Astrocyte (in vitro differentiated cells and primary cell): ENCODE measurements at regions not wholly inside any gene's neighbourhood (a gene's known extent, or its start where the extent isn't known, plus 50 kb on each side); places are given as distances from the start of the nearest gene placed in this dataset.
"Not testable (repeated sequence)": the region's sequence is repeated elsewhere in the genome, so short reads cannot be mapped to it uniquely, and the experiment has no call there.

Experiments
- DNase-seq: peaks from one replicate; pipeline ENCODE4 v3.0.0-alpha.2; 2010; ENCODE audit warnings: low read depth
- FAIRE-seq: peaks from 2 replicates; lab custom pipeline; 2011; peaks lifted over from hg19 to GRCh38; lab: Jason Lieb, UNC
- H2AFZ ChIP-seq: 2 replicates; pipeline ENCODE4 v1.6.0; 2012; ENCODE audit warnings: low read depth, low read length, inconsistent platforms
- H3K27ac ChIP-seq: 2 replicates; pipeline ENCODE4 v1.5.1; 2011; ENCODE audit warnings: low read depth, low read length, inconsistent platforms
- H3K27me3 ChIP-seq: 2 replicates; pipeline ENCODE4 v1.6.0; 2011; ENCODE audit warnings: low read length, inconsistent platforms; ENCODE audit not compliant: insufficient read depth
- H3K36me3 ChIP-seq: 2 replicates; pipeline ENCODE4 v1.5.1; 2011; ENCODE audit warnings: low read length, inconsistent platforms; ENCODE audit not compliant: insufficient read depth
- H3K4me1 ChIP-seq: 2 replicates; pipeline ENCODE4 v1.5.1; 2011; ENCODE audit warnings: low read length, inconsistent platforms; ENCODE audit not compliant: insufficient read depth
- H3K4me2 ChIP-seq: 2 replicates; pipeline ENCODE4 v1.6.0; 2012; ENCODE audit warnings: low read length, inconsistent platforms
- H3K4me3 ChIP-seq: 2 replicates; pipeline ENCODE4 v1.5.1; 2011; ENCODE audit warnings: low read depth, mild to moderate bottlenecking, low read length, inconsistent platforms; ENCODE audit not compliant: insufficient read depth
- H3K79me2 ChIP-seq: 2 replicates; pipeline ENCODE4 v1.6.0; 2012; ENCODE audit warnings: mild to moderate bottlenecking, low read length, inconsistent platforms; ENCODE audit not compliant: insufficient read depth
- H3K9ac ChIP-seq: 2 replicates; pipeline ENCODE4 v1.6.0; 2012; ENCODE audit warnings: mild to moderate bottlenecking, low read length, inconsistent platforms
- H3K9me3 ChIP-seq: 2 replicates; pipeline ENCODE4 v1.5.1; 2012; ENCODE audit warnings: low read depth, mild to moderate bottlenecking, low read length, inconsistent platforms; ENCODE audit not compliant: insufficient read depth
- H4K20me1 ChIP-seq: 2 replicates; pipeline ENCODE4 v1.6.0; 2012; ENCODE audit warnings: low read length, inconsistent platforms; ENCODE audit not compliant: insufficient read depth
- H3K27ac Mint-ChIP-seq: one replicate; pipeline ENCODE4 v1.8.0; 2021; ENCODE audit warnings: mild to moderate bottlenecking, mixed read lengths; ENCODE audit not compliant: unreplicated experiment
- H3K27me3 Mint-ChIP-seq: one replicate; pipeline ENCODE4 v1.8.0; 2021; ENCODE audit warnings: low read depth, mixed read lengths; ENCODE audit not compliant: unreplicated experiment
- H3K36me3 Mint-ChIP-seq: one replicate; pipeline ENCODE4 v1.8.0; 2021; ENCODE audit warnings: low read depth, mixed read lengths; ENCODE audit not compliant: unreplicated experiment
- H3K4me1 Mint-ChIP-seq: one replicate; pipeline ENCODE4 v1.8.0; 2021; ENCODE audit warnings: low read depth, mixed read lengths; ENCODE audit not compliant: unreplicated experiment
- H3K4me3 Mint-ChIP-seq: one replicate; pipeline ENCODE4 v1.8.0; 2021; ENCODE audit warnings: mild to moderate bottlenecking, moderate library complexity, mixed read lengths; ENCODE audit not compliant: unreplicated experiment
- H3K9me3 Mint-ChIP-seq: one replicate; pipeline ENCODE4 v1.8.0; 2021; ENCODE audit warnings: mild to moderate bottlenecking, mixed read lengths; ENCODE audit not compliant: unreplicated experiment
- EZH2 ChIP-seq: IDR thresholded peaks from 2 replicates; pipeline ENCODE4 v1.6.1; 2012; ENCODE audit warnings: mild to moderate bottlenecking, low read length, inconsistent platforms; ENCODE audit not compliant: insufficient read depth
- TF ChIP-seq, protein P1 (sequence below): IDR thresholded peaks from 2 replicates; pipeline ENCODE4 v1.5.1; 2011; ENCODE audit warnings: low read depth, mild to moderate bottlenecking, inconsistent platforms, low read length, moderate library complexity; ENCODE audit not compliant: insufficient read depth

GRCh38 chr13:100773923-100774663 is 99.5 kb upstream of the TMTC4 start:
- Mint-ChIP-seq H3K36me3 (no peaks in the 10 kb centered on the region), H3K9me3 (peaks cover 4% of the 10 kb centered on the region), H3K4me3 (no peak overlapping the region), H3K27ac (no peak overlapping the region), H3K4me1 (peaks cover 2% of the 10 kb centered on the region), H3K27me3 (no peaks in the 10 kb centered on the region)
- no peak overlapping the region for H3K4me3 ChIP-seq
- no peak overlapping the region for H3K27ac ChIP-seq
- TF ChIP-seq, protein P1, sequence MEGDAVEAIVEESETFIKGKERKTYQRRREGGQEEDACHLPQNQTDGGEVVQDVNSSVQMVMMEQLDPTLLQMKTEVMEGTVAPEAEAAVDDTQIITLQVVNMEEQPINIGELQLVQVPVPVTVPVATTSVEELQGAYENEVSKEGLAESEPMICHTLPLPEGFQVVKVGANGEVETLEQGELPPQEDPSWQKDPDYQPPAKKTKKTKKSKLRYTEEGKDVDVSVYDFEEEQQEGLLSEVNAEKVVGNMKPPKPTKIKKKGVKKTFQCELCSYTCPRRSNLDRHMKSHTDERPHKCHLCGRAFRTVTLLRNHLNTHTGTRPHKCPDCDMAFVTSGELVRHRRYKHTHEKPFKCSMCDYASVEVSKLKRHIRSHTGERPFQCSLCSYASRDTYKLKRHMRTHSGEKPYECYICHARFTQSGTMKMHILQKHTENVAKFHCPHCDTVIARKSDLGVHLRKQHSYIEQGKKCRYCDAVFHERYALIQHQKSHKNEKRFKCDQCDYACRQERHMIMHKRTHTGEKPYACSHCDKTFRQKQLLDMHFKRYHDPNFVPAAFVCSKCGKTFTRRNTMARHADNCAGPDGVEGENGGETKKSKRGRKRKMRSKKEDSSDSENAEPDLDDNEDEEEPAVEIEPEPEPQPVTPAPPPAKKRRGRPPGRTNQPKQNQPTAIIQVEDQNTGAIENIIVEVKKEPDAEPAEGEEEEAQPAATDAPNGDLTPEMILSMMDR, result no peak
- no peak for TF ChIP-seq EZH2
- no peak overlapping the region for H3K4me2 ChIP-seq
- no peaks in the 10 kb centered on the region for H3K9me3 ChIP-seq
- H4K20me1 ChIP-seq, result no peaks in the 10 kb centered on the region
- no peaks in the 10 kb centered on the region for H3K4me1 ChIP-seq
- H3K9ac ChIP-seq, result no peak overlapping the region
- DNase-seq (no peak), FAIRE-seq (no peak)
- H3K79me2 ChIP-seq, result no peaks in the 10 kb centered on the region
- no peak overlapping the region for H2AFZ ChIP-seq
- no peaks in the 10 kb centered on the region for H3K27me3 ChIP-seq
- H3K36me3 ChIP-seq, result no peaks in the 10 kb centered on the region

DNA sequence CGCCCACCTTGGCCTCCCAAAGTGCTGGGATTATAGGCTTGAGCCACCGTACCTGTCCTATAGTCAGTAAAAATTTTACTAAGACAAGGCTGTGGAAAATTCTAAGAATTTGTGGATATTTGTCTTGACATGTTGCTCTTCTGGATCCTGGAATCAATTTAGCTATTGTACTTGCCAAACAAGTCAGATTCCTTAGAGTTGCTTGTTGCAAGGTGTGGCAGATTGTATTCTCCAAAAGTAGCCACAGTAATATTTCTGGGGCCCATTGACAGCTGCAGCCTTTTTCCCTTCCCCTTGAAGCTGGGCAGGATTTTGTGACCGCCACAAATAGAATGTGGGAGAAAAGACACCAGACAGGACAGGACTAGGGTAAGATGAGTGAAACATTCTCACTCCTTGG is 98.8 kb upstream of the TMTC4 start:
- DNase-seq (no peak), FAIRE-seq (no peak)
- TF ChIP-seq, protein P1, result no peak
- TF ChIP-seq EZH2, result no peak
- H2AFZ ChIP-seq, result no peak overlapping the region
- H3K36me3 ChIP-seq, result no peaks in the 10 kb centered on the region
- H3K4me3 Mint-ChIP-seq, result no peak overlapping the region
- no peak overlapping the region for H3K27ac ChIP-seq
- no peaks in the 10 kb centered on the region for H3K27me3 Mint-ChIP-seq
- H3K4me2 ChIP-seq, result no peak overlapping the region
- no peaks in the 10 kb centered on the region for H3K36me3 Mint-ChIP-seq
- H3K9me3 Mint-ChIP-seq, result peaks cover 4% of the 10 kb centered on the region
- no peak overlapping the region for H3K4me3 ChIP-seq
- H3K4me1 Mint-ChIP-seq, result peaks cover 2% of the 10 kb centered on the region
- no peaks in the 10 kb centered on the region for H3K79me2 ChIP-seq
- H3K9ac ChIP-seq, result no peak overlapping the region
- no peaks in the 10 kb centered on the region for H4K20me1 ChIP-seq
- no peaks in the 10 kb centered on the region for H3K27me3 ChIP-seq
- no peaks in the 10 kb centered on the region for H3K9me3 ChIP-seq
- no peak overlapping the region for H3K27ac Mint-ChIP-seq
- no peaks in the 10 kb centered on the region for H3K4me1 ChIP-seq

- Histone ChIP-seq H3K9me3 (no peaks in the 10 kb centered on the region), H3K4me2 (no peak overlapping the region), H2AFZ (no peak overlapping the region), H3K27ac (no peak overlapping the region), H3K27me3 (no peaks in the 10 kb centered on the region), H3K79me2 (no peaks in the 10 kb centered on the region), H3K36me3 (no peaks in the 10 kb centered on the region), H3K4me3 (no peak overlapping the region), H4K20me1 (no peaks in the 10 kb centered on the region), H3K9ac (no peak overlapping the region), H3K4me1 (no peaks in the 10 kb centered on the region)
- H3K36me3 Mint-ChIP-seq, result no peaks in the 10 kb centered on the region
- no peak overlapping the region for H3K4me3 Mint-ChIP-seq
- TF ChIP-seq EZH2, result no peak
- TF ChIP-seq, protein P1, result no peak
- no peaks in the 10 kb centered on the region for H3K9me3 Mint-ChIP-seq
- no peak overlapping the region for H3K27ac Mint-ChIP-seq
- H3K4me1 Mint-ChIP-seq, result peaks cover 2% of the 10 kb centered on the region
- DNase-seq (no peak), FAIRE-seq (no peak)
- no peaks in the 10 kb centered on the region for H3K27me3 Mint-ChIP-seq
Observed at GRCh38 chr13:100767192-100767591, 92.6 kb upstream of the TMTC4 start.

DNA sequence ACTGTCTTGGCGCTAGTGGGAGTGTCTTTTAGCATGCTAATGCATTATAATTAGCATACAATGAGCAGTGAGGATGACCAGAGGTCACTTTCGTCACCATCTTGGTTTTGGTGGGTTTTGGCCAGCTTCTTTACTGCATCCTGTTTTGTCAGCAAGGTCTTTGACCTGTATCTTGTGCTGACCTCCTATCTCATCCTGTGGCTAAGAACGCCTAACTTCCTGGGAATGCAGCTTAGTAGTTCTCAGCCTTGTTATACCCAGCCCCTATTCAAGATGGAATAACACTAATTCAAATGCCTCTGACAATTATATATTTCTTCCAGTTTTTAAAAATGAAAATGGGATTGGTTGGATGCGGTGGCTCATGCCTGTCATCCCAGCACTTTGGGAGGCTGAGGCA is 92.0 kb upstream of the TMTC4 start:
- not testable (repeated sequence) for H3K27ac Mint-ChIP-seq, H3K9me3 Mint-ChIP-seq, H3K4me2 ChIP-seq, H3K36me3 Mint-ChIP-seq, H3K27me3 Mint-ChIP-seq, H3K4me3 ChIP-seq, H3K4me3 Mint-ChIP-seq, H2AFZ ChIP-seq, FAIRE-seq, H3K27ac ChIP-seq, H3K36me3 ChIP-seq, H3K9me3 ChIP-seq, H3K79me2 ChIP-seq, H3K9ac ChIP-seq, DNase-seq, H3K27me3 ChIP-seq, H3K4me1 Mint-ChIP-seq, H3K4me1 ChIP-seq, H4K20me1 ChIP-seq
